Sigmoid colon (tissue), 6 donors: ENCODE measurements at regions not wholly inside any gene's neighbourhood (a gene's known extent, or its start where the extent isn't known, plus 50 kb on each side); places are given as distances from the start of the nearest gene placed in this dataset.
"Not testable (repeated sequence)": the region's sequence is repeated elsewhere in the genome, so short reads cannot be mapped to it uniquely, and the experiment has no call there.

ENCODE experiments used
- DNase-seq: peaks from one replicate; pipeline ENCODE4 v3.0.0-alpha.2; 2019
- H3K27ac ChIP-seq, 4 donors: fragments of 200-600 bp; sonication (generic); one replicate each; pipeline ENCODE4 v1.5.1; 2016 to 2019; ENCODE audit warnings: mild to moderate bottlenecking in 1 of 4
- H3K27me3 ChIP-seq, 3 donors: fragments of 200-600 bp; sonication (generic); one replicate each; pipeline ENCODE4 v1.5.1; 2019; ENCODE audit warnings: mild to moderate bottlenecking in 1 of 3
- H3K36me3 ChIP-seq, 4 donors: fragments of 200-600 bp; sonication (generic); one replicate each; pipeline ENCODE4 v1.5.1; 2016 to 2019
- H3K4me1 ChIP-seq, 4 donors: fragments of 200-600 bp; sonication (generic); one replicate each; pipeline ENCODE4 v1.5.1; 2017 to 2019
- H3K4me3 ChIP-seq, 4 donors: fragments of 200-600 bp; sonication (generic); one replicate each; pipeline ENCODE4 v1.5.1; 2017 to 2019; ENCODE audit warnings: mild to moderate bottlenecking in 2 of 4, moderate library complexity in 1 of 4
- H3K9me3 ChIP-seq, 4 donors: fragments of 200-600 bp in 3 of 4; sonication (generic) in 3 of 4; one replicate each; pipeline versions ENCODE4 v1.5.1 to v1.6.1; 2013 to 2019
- CTCF ChIP-seq, 4 experiments: fragments of 450-650 bp in 3 of 4; fragments of 200-600 bp in 1 of 4; IDR thresholded peaks; one replicate each; pipeline ENCODE4 v1.5.1; 2016 to 2019; ENCODE audit warnings: antibody characterized with exemption in 4 of 4, mild to moderate bottlenecking in 3 of 4, moderate library complexity in 2 of 4
- EP300 ChIP-seq, 4 donors: sonication (generic); formaldehyde crosslinking; IDR thresholded peaks; one replicate each; pipeline ENCODE4 v1.6.1; 2017; ENCODE audit warnings: antibody characterized with exemption in 4 of 4
- POLR2A ChIP-seq, 2 donors: fragments of 450-650 bp; IDR thresholded peaks; one replicate each; pipeline ENCODE4 v1.6.1; 2016; ENCODE audit warnings: antibody characterized with exemption in 2 of 2, mild to moderate bottlenecking in 2 of 2, moderate library complexity in 2 of 2
- POLR2AphosphoS5 ChIP-seq, 4 donors: sonication (generic); formaldehyde crosslinking; IDR thresholded peaks; one replicate each; pipeline ENCODE4 v1.6.1; 2017; ENCODE audit warnings: antibody characterized with exemption in 4 of 4
- WGBS, 2 donors: extraction: QIAGEN DNeasy Blood & Tissue Kit; methylation state at CpG; one replicate each; pipeline ENCODE4 v1.1.7; 2013; 5-methylcytosine and 5-hydroxymethylcytosine counted together
- intact Hi-C: fragments of 100-400 bp; cut with DNase I; formaldehyde crosslinking; loops from one replicate; pipeline ENCODE4 v1.15.1; 2023
- donor health status: healthy with polysubstance abuse.
- donor health status: healthy.

GRCh38 chr4:111154934-111155333 lies 532.1 kb upstream of the PITX2 start:
- peak in 1 of 4 donors; percentile 31 for TF ChIP-seq POLR2AphosphoS5 (IDR thresholded peaks at IDR 0.05)
- no peak for TF ChIP-seq POLR2A (IDR thresholded peaks at IDR 0.05)
- WGBS, 2 donors, result 75 to 76% methylated on average over 6 of the region's 6 CpGs
- DNase-seq, result no peak
- no peak overlapping the region for H3K27ac ChIP-seq
- no peaks in the 10 kb centered on the region for H3K36me3 ChIP-seq
- intact Hi-C loops, result no loop called here
- H3K27me3 ChIP-seq, result no peaks in the 10 kb centered on the region
- H3K4me1 ChIP-seq, result no peaks in the 10 kb centered on the region
- H3K4me3 ChIP-seq, result no peak overlapping the region
- H3K9me3 ChIP-seq, result peaks cover 0 to 7% (median 1%) of the 10 kb centered on the region in 4 donors

DNA sequence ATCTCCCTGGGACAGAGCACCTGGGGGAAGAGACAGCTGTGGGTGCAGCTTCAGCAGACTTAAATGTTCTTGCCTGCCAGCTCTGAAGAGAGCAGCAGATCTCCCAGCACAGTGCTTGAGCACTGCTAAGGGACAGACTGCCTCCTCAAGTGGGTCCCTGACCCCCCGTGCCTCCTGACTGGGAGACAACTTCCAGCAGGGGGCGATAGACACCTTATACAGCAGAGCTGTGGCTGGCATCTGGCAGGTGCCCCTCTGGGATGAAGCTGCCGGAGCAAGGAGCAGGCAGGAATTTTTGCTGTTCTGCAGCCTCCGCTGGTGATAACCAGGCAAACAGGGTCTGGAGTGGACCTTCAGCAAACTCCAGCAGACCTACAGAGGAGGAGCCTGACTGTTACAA lies 541.7 kb upstream of the PITX2 start:
- 59 to 71% methylated on average over 4 of the region's 4 CpGs for WGBS, 2 donors

GRCh38 chr4:111174331-111174730 lies 551.5 kb upstream of the PITX2 start:
- Histone ChIP-seq H3K27ac (no peak overlapping the region), H3K9me3 (no peaks in the 10 kb centered on the region), H3K4me3 (no peak overlapping the region), H3K4me1 (no peaks in the 10 kb centered on the region), H3K36me3 (no peaks in the 10 kb centered on the region), H3K27me3 (no peaks in the 10 kb centered on the region)
- no peak for DNase-seq
- TF ChIP-seq POLR2A (IDR thresholded peaks at IDR 0.05) (no peak), EP300 (IDR thresholded peaks at IDR 0.05) (no peak), POLR2AphosphoS5 (IDR thresholded peaks at IDR 0.05) (no peak), CTCF (IDR thresholded peaks at IDR 0.05) (no peak)
- intact Hi-C loops, result no loop called here

More for the DNA sequence above, 541.7 kb upstream of the PITX2 start:
- H3K4me3 ChIP-seq, H3K9me3 ChIP-seq, H3K27ac ChIP-seq, H3K4me1 ChIP-seq, DNase-seq, H3K36me3 ChIP-seq, H3K27me3 ChIP-seq, intact Hi-C loops: not testable (repeated sequence)

DNA sequence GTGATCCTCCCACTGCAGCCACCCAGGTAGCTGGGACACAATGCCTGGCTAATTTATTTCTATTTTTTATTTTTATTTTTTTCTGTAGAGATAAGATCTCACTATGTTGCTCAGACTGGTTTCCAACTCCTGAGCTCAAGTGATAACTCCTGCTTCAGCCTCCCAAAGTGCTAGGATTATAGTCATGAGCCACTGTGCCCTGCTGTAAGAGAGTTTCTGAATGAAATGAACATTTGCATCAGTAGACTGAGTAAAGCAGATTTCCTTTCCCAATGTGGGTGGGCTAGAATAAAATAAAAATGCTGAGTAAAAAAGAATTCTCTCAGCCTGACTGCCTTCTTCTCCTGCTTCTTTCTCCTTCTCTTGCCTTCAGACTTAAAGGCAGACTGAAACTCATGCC lies 555.4 kb upstream of the PITX2 start:
- H3K4me1 ChIP-seq, result no peaks in the 10 kb centered on the region
- DNase-seq, result no peak
- no peaks in the 10 kb centered on the region for H3K36me3 ChIP-seq
- no peak overlapping the region for H3K27ac ChIP-seq
- intact Hi-C loops, result no loop called here
- no peaks in the 10 kb centered on the region for H3K9me3 ChIP-seq
- H3K27me3 ChIP-seq, result no peaks in the 10 kb centered on the region
- TF ChIP-seq EP300 (IDR thresholded peaks at IDR 0.05), result no peak
- no peak overlapping the region for H3K4me3 ChIP-seq

- 96 to 99% methylated on average over 2 of the region's 2 CpGs for WGBS, 2 donors
Observed at GRCh38 chr4:111187108-111187507, 564.2 kb upstream of the PITX2 start.

DNA sequence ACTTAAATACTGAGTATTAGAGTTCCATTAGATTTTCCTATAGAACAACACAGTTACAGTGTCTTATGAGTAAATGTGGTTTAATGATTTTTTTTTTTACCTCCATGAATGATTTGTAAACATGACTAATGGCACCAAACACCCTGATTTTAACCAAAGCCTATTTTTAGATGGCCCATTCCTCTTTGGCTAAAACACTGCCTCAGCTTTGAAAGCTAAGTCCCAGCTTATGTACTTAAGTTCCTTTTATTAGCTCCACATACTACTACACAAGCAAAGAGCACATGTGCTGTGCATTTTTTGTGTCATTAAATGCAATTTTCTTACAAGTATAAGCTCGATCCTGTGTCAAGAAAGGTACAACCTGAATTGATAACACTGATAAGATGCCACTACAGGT lies 575.6 kb upstream of the PITX2 start:
- Histone ChIP-seq H3K9me3 (no peaks in the 10 kb centered on the region), H3K27ac (no peak overlapping the region), H3K27me3 (no peaks in the 10 kb centered on the region), H3K36me3 (no peaks in the 10 kb centered on the region), H3K4me3 (no peak overlapping the region), H3K4me1 (no peaks in the 10 kb centered on the region)
- intact Hi-C loops, result no loop called here
- 74 to 75% methylated on average over 1 of the region's 1 CpG for WGBS, 2 donors
- no peak for DNase-seq
- no peak for TF ChIP-seq POLR2A (IDR thresholded peaks at IDR 0.05)
- no peak for TF ChIP-seq POLR2AphosphoS5 (IDR thresholded peaks at IDR 0.05)
- no peak for TF ChIP-seq EP300 (IDR thresholded peaks at IDR 0.05)
- TF ChIP-seq CTCF (IDR thresholded peaks at IDR 0.05), result no peak

More at GRCh38 chr4:111187108-111187507, 564.2 kb upstream of the PITX2 start:
- H3K27ac ChIP-seq, result no peak overlapping the region
- no peaks in the 10 kb centered on the region for H3K36me3 ChIP-seq
- no peak for TF ChIP-seq POLR2AphosphoS5 (IDR thresholded peaks at IDR 0.05)
- no peak for TF ChIP-seq CTCF (IDR thresholded peaks at IDR 0.05)
- no peak for TF ChIP-seq EP300 (IDR thresholded peaks at IDR 0.05)
- TF ChIP-seq POLR2A (IDR thresholded peaks at IDR 0.05), result no peak
- no peaks in the 10 kb centered on the region for H3K27me3 ChIP-seq
- no peaks in the 10 kb centered on the region for H3K9me3 ChIP-seq
- no peak for DNase-seq
- H3K4me1 ChIP-seq, result no peaks in the 10 kb centered on the region
- intact Hi-C loops, result no loop called here
- H3K4me3 ChIP-seq, result no peak overlapping the region
